ENCODE measurements at regions not wholly inside any gene's neighbourhood (a gene's known extent, or its start where the extent isn't known, plus 50 kb on each side); places are given as distances from the start of the nearest gene placed in this dataset.

DNA sequence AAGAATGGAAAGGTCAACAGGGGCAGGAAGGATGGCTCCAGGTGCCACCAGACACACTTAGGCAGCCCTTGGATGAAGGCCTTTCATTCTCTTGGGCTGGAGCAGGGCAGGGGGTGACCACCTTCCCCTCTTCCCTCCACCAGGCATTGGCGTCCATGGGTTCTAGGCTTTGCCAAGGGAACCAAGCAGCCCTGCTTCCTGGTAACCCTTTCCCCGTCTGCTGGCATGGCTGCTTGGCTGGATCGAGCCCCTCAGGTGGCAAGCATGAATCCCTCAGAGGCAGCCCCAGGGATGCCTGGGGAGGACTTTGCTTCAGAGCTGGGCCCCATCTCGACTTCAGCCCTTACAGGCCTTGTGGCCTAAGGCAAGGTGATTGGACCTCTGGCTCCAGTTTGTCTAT is 185.1 kb upstream of the SYT13 start:
- TF ChIP-seq CHD2 (IDR thresholded peaks at IDR 0.05; ENCODE audit: low read length, partially characterized antibody) (no peak), RAD21 (IDR thresholded peaks at IDR 0.05; ENCODE audit: low read length) (no peak)
